NCI-H146 treated with DMSO at 0.1 percent for 48 hours (cell line): ENCODE measurements at regions not wholly inside any gene's neighbourhood (a gene's known extent, or its start where the extent isn't known, plus 50 kb on each side); places are given as distances from the start of the nearest gene placed in this dataset.

ENCODE experiments used
- DNase-seq: peaks from one replicate; lab custom pipeline; 2025; ENCODE audit not compliant: unreplicated experiment; lab: John Stamatoyannopoulos, UW

GRCh38 chr20:18957328-18957727 is 143.7 kb downstream of the SCP2D1 start:
- DNase-seq: no peak

- DNase-seq: no peak
These were observed 157.5 kb downstream of the SCP2D1 start for GRCh38 chr20:18971121-18971520.

- no peak for DNase-seq
These were observed 158.0 kb downstream of the SCP2D1 start for GRCh38 chr20:18971574-18971973.

GRCh38 chr20:18972251-18972876 is 158.8 kb downstream of the SCP2D1 start:
- no peak for DNase-seq

GRCh38 chr20:18973529-18974173 is 160.1 kb downstream of the SCP2D1 start:
- no peak for DNase-seq

GRCh38 chr20:18974660-18975059 is 161.1 kb downstream of the SCP2D1 start:
- no peak for DNase-seq

- DNase-seq: no peak
These were observed 163.9 kb downstream of the SCP2D1 start for GRCh38 chr20:18977441-18977840.

GRCh38 chr20:18978311-18978710 is 164.7 kb downstream of the SCP2D1 start:
- no peak for DNase-seq

GRCh38 chr20:18979132-18979531 is 165.5 kb downstream of the SCP2D1 start:
- no peak for DNase-seq

- no peak for DNase-seq
These were observed 168.5 kb downstream of the SCP2D1 start for GRCh38 chr20:18981962-18982539.

GRCh38 chr20:18983796-18984195 is 170.2 kb downstream of the SCP2D1 start:
- DNase-seq: peak; percentile 17

GRCh38 chr20:18984238-18985200 is 170.9 kb downstream of the SCP2D1 start:
- no peak for DNase-seq

GRCh38 chr20:18985551-18985950 is 172.0 kb downstream of the SCP2D1 start:
- no peak for DNase-seq

- no peak for DNase-seq
These were observed 172.7 kb downstream of the SCP2D1 start for GRCh38 chr20:18986146-18986830.

GRCh38 chr20:18986895-18987580 is 173.5 kb downstream of the SCP2D1 start:
- no peak for DNase-seq

GRCh38 chr20:18987781-18988360 is 174.3 kb downstream of the SCP2D1 start:
- DNase-seq: no peak

- DNase-seq: no peak
These were observed 175.1 kb downstream of the SCP2D1 start for GRCh38 chr20:18988701-18989100.

GRCh38 chr20:18989736-18990474 is 176.3 kb downstream of the SCP2D1 start:
- no peak for DNase-seq

- DNase-seq: no peak
These were observed 177.4 kb downstream of the SCP2D1 start for GRCh38 chr20:18991012-18991411.
